ENCODE measurements at regions not wholly inside any gene's neighbourhood (a gene's known extent, or its start where the extent isn't known, plus 50 kb on each side); places are given as distances from the start of the nearest gene placed in this dataset.

GRCh38 chr6:164133095-164133494, 718.6 kb downstream of the QKI start:
- no peak for DNase-seq

GRCh38 chr6:164130585-164130984, 716.1 kb downstream of the QKI start:
- DNase-seq: no peak

DNA sequence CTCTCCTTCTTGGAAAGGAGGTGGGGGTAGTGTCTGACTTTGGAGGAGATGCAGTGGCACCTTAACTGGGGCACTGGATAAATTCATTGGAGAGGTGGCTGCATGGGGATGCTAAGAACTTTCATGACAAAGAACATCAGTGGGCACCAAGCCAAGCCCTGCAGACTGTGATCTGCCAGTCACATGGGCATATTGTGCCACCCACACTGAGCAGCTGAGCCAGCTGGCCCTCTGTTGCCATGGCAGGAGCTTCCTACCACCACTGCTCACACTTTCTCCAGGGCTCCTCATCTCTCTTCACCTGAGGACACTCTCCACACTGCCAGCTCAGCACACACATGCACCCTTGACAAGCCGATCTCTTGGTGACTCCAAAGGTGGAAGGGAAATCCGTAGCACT, 715.6 kb downstream of the QKI start:
- no peak for DNase-seq

GRCh38 chr6:164129218-164129617, 714.7 kb downstream of the QKI start:
- DNase-seq: no peak

- DNase-seq: no peak
Measured at GRCh38 chr6:164128101-164128500, 713.6 kb downstream of the QKI start.

- DNase-seq: no peak
Measured at GRCh38 chr6:164124986-164125385, 710.5 kb downstream of the QKI start.

- DNase-seq: no peak
Measured at GRCh38 chr6:164124473-164124872, 710.0 kb downstream of the QKI start.

DNA sequence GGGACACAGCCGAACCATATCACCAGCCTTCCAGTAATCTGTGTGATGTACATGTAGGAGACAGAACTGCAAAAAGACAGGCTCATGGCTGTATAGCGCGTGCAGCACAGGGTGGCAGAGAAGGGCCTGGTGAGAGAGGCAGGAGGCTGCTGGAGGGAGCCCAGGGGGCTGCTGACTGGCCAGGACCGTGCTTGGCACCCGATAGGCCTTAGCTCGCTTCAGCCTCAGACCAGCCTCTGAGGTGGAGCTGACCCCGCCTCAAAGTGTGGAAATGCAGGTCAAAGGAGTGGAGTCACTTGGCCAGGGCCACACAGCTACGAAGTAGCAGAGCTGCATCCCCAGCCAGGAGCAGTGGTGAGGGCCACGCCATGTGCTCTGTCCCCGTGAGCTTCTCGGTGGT, 707.6 kb downstream of the QKI start:
- no peak for DNase-seq

DNA sequence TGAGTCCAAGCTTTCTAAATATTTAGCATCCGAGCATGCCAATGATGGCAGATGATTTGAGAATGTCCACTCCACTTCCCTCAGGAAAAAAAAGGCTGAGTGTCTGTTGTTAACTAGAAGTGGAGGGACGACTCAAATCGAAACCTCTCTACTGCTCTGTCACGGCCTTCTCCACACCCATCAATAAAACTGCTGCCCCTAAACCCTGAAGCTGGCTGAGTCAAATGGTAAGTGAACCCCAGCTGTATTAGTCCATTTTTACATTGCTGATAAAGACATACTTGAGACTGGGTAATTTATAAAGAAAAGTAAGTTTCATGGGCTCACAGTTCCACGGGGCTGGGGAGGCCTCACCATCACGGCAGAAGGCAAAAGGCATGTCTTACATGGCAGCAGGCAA, 707.0 kb downstream of the QKI start:
- DNase-seq: no peak

DNA sequence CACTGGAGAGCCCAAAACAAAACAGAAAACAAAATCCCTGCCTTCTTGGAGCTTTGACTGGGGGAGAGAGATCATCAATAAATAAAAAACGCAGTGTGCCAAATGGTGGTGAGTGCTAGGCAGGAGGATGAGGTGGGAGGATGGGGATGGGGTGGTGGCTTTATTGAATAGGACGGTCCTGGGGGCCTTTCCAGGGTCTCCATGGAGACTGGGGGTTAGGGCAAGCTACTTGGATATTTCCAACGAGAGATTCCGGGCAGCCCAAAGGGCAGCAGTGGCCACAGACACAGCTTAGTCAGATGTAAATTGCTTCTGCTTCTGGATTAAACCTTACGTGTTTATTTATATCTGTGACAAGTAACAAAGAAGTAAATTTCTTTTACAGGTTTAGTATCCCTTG, 700.1 kb downstream of the QKI start:
- DNase-seq: no peak

- no peak for DNase-seq
Measured at GRCh38 chr6:164114051-164114450, 699.5 kb downstream of the QKI start.

- DNase-seq: no peak
Measured at GRCh38 chr6:164113637-164114036, 699.1 kb downstream of the QKI start.

GRCh38 chr6:164109770-164110140, 695.2 kb downstream of the QKI start:
- no peak for DNase-seq

- DNase-seq: peak; percentile 53
Measured at GRCh38 chr6:164108869-164109769, 694.6 kb downstream of the QKI start.

DNA sequence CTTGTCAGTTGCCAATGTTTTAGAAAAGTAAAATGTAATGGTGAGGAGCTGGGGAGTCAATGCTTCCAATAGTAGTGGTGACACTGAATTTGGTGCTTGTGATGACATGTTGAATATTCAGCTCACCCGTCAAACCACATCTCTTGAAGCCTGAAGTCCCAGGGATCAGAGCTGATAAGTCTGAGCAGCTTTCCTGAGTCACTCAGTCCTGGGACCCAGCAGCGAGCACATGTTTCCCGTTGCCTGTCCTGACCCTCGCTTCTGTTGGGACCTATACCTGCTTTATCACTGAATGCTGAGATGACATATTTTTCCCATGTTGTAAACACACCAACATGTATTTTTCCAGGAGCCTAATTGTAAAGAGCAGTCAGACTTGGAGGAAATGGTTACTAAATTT, 693.6 kb downstream of the QKI start:
- DNase-seq: no peak

GRCh38 chr6:164107297-164107995, 692.9 kb downstream of the QKI start:
- no peak for DNase-seq

DNA sequence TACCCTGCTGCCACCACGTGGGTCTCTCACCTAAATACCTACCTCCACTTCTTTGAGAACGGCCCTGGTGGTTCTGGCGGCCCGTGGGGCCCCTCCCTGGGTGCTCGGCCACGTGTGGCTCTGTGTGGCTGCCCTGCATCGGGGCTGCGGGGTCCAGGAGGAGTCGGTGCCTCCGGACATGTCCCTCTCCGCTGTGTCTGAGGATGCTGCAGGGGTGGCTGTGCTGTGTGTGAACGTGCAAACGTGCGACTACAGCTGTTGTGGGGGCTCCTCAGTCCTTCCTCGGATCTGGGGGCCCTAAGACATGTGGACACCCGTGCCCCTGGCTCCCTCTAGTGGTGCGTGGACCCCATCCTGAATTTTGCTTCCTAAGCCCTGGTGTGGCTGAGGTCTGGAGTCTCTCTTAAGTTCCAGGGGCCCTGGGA, 691.8 kb downstream of the QKI start:
- DNase-seq: no peak

DNA sequence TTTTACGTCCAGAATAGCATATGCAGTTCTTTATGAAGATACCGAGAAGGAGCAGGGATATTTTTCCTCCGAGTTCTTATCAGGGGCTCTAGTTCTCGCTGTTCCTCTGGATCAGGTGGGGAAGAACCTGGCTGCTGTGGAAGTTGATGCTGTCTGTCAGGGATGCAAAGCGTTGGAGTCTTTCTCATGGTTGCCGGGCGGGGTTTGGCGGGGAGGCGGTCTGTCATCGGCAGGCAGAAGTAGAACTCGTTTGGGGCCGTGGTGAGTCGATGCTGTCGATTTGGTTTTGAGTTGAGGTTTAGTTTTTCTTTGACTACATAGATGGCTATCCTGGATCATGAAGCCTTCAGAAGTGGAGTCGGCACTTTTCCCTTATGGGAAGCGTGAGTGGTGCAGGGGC, 691.2 kb downstream of the QKI start:
- no peak for DNase-seq

GRCh38 chr6:164104432-164104831, 689.9 kb downstream of the QKI start:
- DNase-seq: no peak

DNA sequence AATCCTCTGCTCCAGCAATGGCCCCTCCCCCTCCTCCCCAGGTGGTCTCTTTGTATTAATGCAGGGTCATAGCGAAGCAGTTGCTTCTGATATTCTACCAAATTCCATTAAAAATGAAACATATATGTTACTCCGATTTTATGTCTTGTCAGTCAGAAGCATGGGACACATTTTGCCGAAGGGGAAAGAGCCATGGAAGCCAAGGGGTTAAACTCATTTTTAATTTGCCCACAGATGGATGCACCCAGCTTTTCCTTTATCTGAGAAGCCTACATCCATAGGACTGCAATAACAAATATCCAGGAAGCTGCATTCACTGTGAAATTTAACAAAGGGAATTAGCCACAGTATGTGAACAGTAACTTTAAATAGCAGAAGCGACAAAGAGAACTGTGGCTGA, 688.2 kb downstream of the QKI start:
- no peak for DNase-seq

- no peak for DNase-seq
Measured at GRCh38 chr6:164101859-164102258, 687.3 kb downstream of the QKI start.

GRCh38 chr6:164099269-164099865, 684.8 kb downstream of the QKI start:
- no peak for DNase-seq

- DNase-seq: no peak
Measured at GRCh38 chr6:164098857-164099267, 684.3 kb downstream of the QKI start.
